Adrenal gland (tissue), 9 donors: ENCODE measurements at regions not wholly inside any gene's neighbourhood (a gene's known extent, or its start where the extent isn't known, plus 50 kb on each side); places are given as distances from the start of the nearest gene placed in this dataset.

Source experiments
- DNase-seq, 7 donors: peaks; one replicate each; pipeline ENCODE4 v3.0.0-alpha.2; 2019 to 2020
- H3K27ac ChIP-seq, 5 donors: fragments of 200-600 bp; sonication (generic) in 4 of 5; 1 replicate in 3 of 5; 2 replicates in 2 of 5; pipeline versions ENCODE4 v1.5.1 to v1.8.0; 2016 to 2020; ENCODE audit warnings: mild to moderate bottlenecking in 1 of 5
- H3K27me3 ChIP-seq: fragments of 200-600 bp; 2 replicates; pipeline ENCODE4 v1.8.0; 2021
- H3K36me3 ChIP-seq, 2 donors: fragments of 200-600 bp; replicated peaks in 1 of 2; 1 replicate in 1 of 2; 2 replicates in 1 of 2; pipeline versions ENCODE4 v1.5.1 to v1.8.0; 2018 to 2022
- H3K4me1 ChIP-seq, 2 donors: fragments of 200-600 bp; replicated peaks in 1 of 2; 1 replicate in 1 of 2; 2 replicates in 1 of 2; pipeline versions ENCODE4 v1.5.1 to v1.8.0; 2018 to 2021
- H3K4me3 ChIP-seq, 4 donors: fragments of 200-600 bp; sonication (generic) in 3 of 4; one replicate each; pipeline ENCODE4 v1.5.1; 2016 to 2018
- H3K9me3 ChIP-seq, 3 donors: fragments of 200-600 bp; sonication (generic) in 1 of 3; replicated peaks in 1 of 3; 1 replicate in 2 of 3; 2 replicates in 1 of 3; pipeline versions ENCODE4 v1.5.1 to v1.8.0; 2016 to 2021
- CTCF ChIP-seq, 6 experiments: fragments of 450-650 bp in 4 of 6; fragments of 200-600 bp in 2 of 6; sonication (generic) in 1 of 6; IDR thresholded peaks; 1 replicate in 5 of 6; 2 replicates in 1 of 6; pipeline versions ENCODE4 v1.5.1 to v1.8.0; 2016 to 2021; ENCODE audit warnings: antibody characterized with exemption in 6 of 6, mild to moderate bottlenecking in 2 of 6, moderate library complexity in 1 of 6
- POLR2A ChIP-seq, 2 donors: fragments of 450-650 bp; IDR thresholded peaks; one replicate each; pipeline ENCODE4 v1.6.1; 2017; ENCODE audit warnings: antibody characterized with exemption in 2 of 2, mild to moderate bottlenecking in 2 of 2, moderate library complexity in 1 of 2
- WGBS, 4 donors: extraction: QIAGEN DNeasy Blood & Tissue Kit in 2 of 4; methylation state at CpG; one replicate each; pipeline versions ENCODE4 v1.1.5 to v1.1.7; 2013 to 2017; 5-methylcytosine and 5-hydroxymethylcytosine counted together
- intact Hi-C, 2 donors: fragments of 100-400 bp; cut with DNase I; formaldehyde crosslinking; loops; one replicate each; pipeline versions ENCODE4 v1.14.1 to v1.15.0; 2022 to 2023
- donor health status: healthy with polysubstance abuse.
- donor health status: Bipolar disorder and iron deficiency.
- donor health status: DM: yes; HTN: yes; CAD: no.
- donor health status: DM: no; HTN: no; CAD: no.
- donor health status: DM: no; HTN: no; CAD: no.

- Histone ChIP-seq H3K9me3 (no peaks in the 10 kb centered on the region), H3K27ac (no peak overlapping the region), H3K27me3 (no peaks in the 10 kb centered on the region), H3K4me3 (no peak overlapping the region), H3K4me1 (no peaks in the 10 kb centered on the region), H3K36me3 (no peaks in the 10 kb centered on the region)
- intact Hi-C loops = no loop called here
- no peak for TF ChIP-seq CTCF (IDR thresholded peaks at IDR 0.05)
- DNase-seq = no peak
- WGBS, 4 donors = 77 to 90% (median 80%) methylated on average over 6 of the region's 6 CpGs
Observed at GRCh38 chr18:8978394-8978793, 124.1 kb upstream of the NDUFV2 start.

DNA sequence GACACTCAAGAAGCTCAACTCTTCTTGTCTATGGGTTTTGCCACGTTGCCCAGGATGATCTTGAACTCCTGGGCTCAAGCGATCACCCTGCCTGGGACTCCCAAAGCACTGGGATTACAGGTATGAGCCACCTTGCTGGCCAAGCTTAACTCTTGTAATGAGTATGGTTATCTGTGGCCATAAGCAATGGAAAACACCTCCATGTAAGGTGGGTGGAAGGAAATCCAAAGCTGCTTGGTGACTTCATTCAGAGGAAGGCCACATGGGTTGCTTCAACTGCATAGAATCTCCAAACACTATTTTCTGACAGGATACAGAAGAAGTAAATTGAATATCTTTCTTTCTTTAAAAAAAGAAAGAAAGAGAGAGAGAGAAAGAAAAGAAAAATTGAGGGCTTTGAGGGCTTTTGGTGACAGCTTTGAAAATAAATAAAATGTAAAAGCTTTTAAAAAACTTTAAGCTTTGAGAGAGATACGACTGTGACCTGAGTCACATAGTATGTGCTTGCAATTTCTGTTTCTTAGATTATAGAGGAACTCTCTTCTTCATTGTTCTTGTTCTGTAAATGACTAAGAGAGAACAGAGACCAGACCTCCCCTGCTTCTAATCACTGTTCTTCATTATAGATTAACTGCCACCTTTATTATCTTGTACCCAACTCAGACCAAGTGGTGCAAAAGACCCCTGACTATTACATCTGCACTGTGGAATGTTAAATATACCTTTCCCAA, 123.1 kb upstream of the NDUFV2 start:
- TF ChIP-seq POLR2A (IDR thresholded peaks at IDR 0.05) (no peak), CTCF (IDR thresholded peaks at IDR 0.05) (no peak)
- no peaks in the 10 kb centered on the region for H3K27me3 ChIP-seq
- DNase-seq = no peak
- 76 to 83% (median 78%) methylated on average over 3 of the region's 3 CpGs for WGBS, 4 donors
- intact Hi-C loops = no loop called here
- no peaks in the 10 kb centered on the region for H3K9me3 ChIP-seq
- H3K36me3 ChIP-seq = no peaks in the 10 kb centered on the region
- no peak overlapping the region for H3K4me3 ChIP-seq
- no peak overlapping the region for H3K27ac ChIP-seq
- H3K4me1 ChIP-seq = no peaks in the 10 kb centered on the region

GRCh38 chr18:8980496-8980895, 122.0 kb upstream of the NDUFV2 start:
- DNase-seq = no peak
- 88 to 99% (median 90%) methylated on average over 6 of the region's 6 CpGs for WGBS, 4 donors
- Histone ChIP-seq H3K27ac (no peak overlapping the region), H3K9me3 (no peaks in the 10 kb centered on the region), H3K4me3 (no peak overlapping the region), H3K27me3 (no peaks in the 10 kb centered on the region), H3K4me1 (no peaks in the 10 kb centered on the region), H3K36me3 (no peaks in the 10 kb centered on the region)
- intact Hi-C loops = no loop called here
- TF ChIP-seq CTCF (IDR thresholded peaks at IDR 0.05) (no peak), POLR2A (IDR thresholded peaks at IDR 0.05) (no peak)

- H3K4me3 ChIP-seq = no peak overlapping the region
- DNase-seq = no peak
- H3K27me3 ChIP-seq = no peaks in the 10 kb centered on the region
- no peaks in the 10 kb centered on the region for H3K9me3 ChIP-seq
- intact Hi-C loops = no loop called here
- H3K27ac ChIP-seq = no peak overlapping the region
- TF ChIP-seq CTCF (IDR thresholded peaks at IDR 0.05) = no peak
- TF ChIP-seq POLR2A (IDR thresholded peaks at IDR 0.05) = no peak
- no peaks in the 10 kb centered on the region for H3K36me3 ChIP-seq
- WGBS, 4 donors = 72 to 88% (median 80%) methylated on average over 6 of the region's 6 CpGs
- H3K4me1 ChIP-seq = no peaks in the 10 kb centered on the region
Observed at GRCh38 chr18:8980918-8981317, 121.6 kb upstream of the NDUFV2 start.
